CD8-positive, alpha-beta memory T cell (primary cell): ENCODE measurements at regions not wholly inside any gene's neighbourhood (a gene's known extent, or its start where the extent isn't known, plus 50 kb on each side); places are given as distances from the start of the nearest gene placed in this dataset.

Experiments used
- CTCF ChIA-PET: fragments of 350-600 bp; sonication (Branson Sonifier 250); formaldehyde crosslinking; loops from one replicate; lab custom pipeline; 2021; ENCODE audit warnings: antibody characterized with exemption; lab: Charles Lee
- POLR2A ChIA-PET: fragments of 350-600 bp; sonication (Branson Sonifier 250); formaldehyde crosslinking; loops from one replicate; lab custom pipeline; 2021; ENCODE audit warnings: antibody characterized with exemption; lab: Charles Lee
- DNase-seq, 5 donors: peaks; one replicate each; pipeline versions ENCODE4 v3.0.0 to v3.0.0-alpha.2; 2020 to 2022; ENCODE audit warnings: mixed read lengths in 1 of 5
- H3K27ac ChIP-seq: one replicate; pipeline ENCODE4 v1.7.0; 2013; ENCODE audit warnings: low read depth, mild to moderate bottlenecking, low read length, moderate library complexity
- H3K27me3 ChIP-seq: 2 replicates; pipeline ENCODE4 v1.7.0; 2013; ENCODE audit warnings: low read length, mild to moderate bottlenecking; ENCODE audit not compliant: insufficient read depth, poor library complexity, severe bottlenecking
- H3K36me3 ChIP-seq: 2 replicates; pipeline ENCODE4 v1.7.0; 2013; ENCODE audit warnings: mild to moderate bottlenecking, low read length, moderate library complexity; ENCODE audit not compliant: insufficient read depth
- H3K4me1 ChIP-seq: 2 replicates; pipeline ENCODE4 v1.7.0; 2013; ENCODE audit warnings: mild to moderate bottlenecking, low read length, moderate library complexity; ENCODE audit not compliant: insufficient read depth
- H3K4me3 ChIP-seq: 2 replicates; pipeline ENCODE4 v1.7.0; 2013; ENCODE audit warnings: mild to moderate bottlenecking, low read length
- H3K9me3 ChIP-seq: 2 replicates; pipeline ENCODE4 v1.7.0; 2013; ENCODE audit warnings: mild to moderate bottlenecking, low read length
- H3K27ac Mint-ChIP-seq, 8 donors: one replicate each; pipeline ENCODE4 v1.8.0; 2020 to 2021; ENCODE audit warnings: mixed read lengths in 8 of 8, mild to moderate bottlenecking in 6 of 8, inconsistent platforms in 3 of 8, moderate library complexity in 3 of 8
- H3K27me3 Mint-ChIP-seq, 2 donors: one replicate each; pipeline ENCODE4 v1.8.0; 2020 to 2021; ENCODE audit warnings: mixed read lengths in 2 of 2, mild to moderate bottlenecking in 1 of 2, moderate library complexity in 1 of 2
- H3K36me3 Mint-ChIP-seq, 3 donors: one replicate each; pipeline ENCODE4 v1.8.0; 2020 to 2021; ENCODE audit warnings: mixed read lengths in 3 of 3, inconsistent platforms in 1 of 3, mild to moderate bottlenecking in 1 of 3
- H3K4me1 Mint-ChIP-seq, 3 donors: one replicate each; pipeline ENCODE4 v1.8.0; 2020 to 2021; ENCODE audit warnings: mixed read lengths in 3 of 3, inconsistent platforms in 1 of 3, mild to moderate bottlenecking in 1 of 3
- H3K4me3 Mint-ChIP-seq, 7 donors: one replicate each; pipeline ENCODE4 v1.8.0; 2020 to 2021; ENCODE audit warnings: mixed read lengths in 7 of 7, mild to moderate bottlenecking in 6 of 7, moderate library complexity in 4 of 7, inconsistent platforms in 2 of 7
- H3K9me3 Mint-ChIP-seq, 5 donors: one replicate each; pipeline ENCODE4 v1.8.0; 2020 to 2022; ENCODE audit warnings: mixed read lengths in 5 of 5, mild to moderate bottlenecking in 3 of 5, moderate library complexity in 2 of 5, inconsistent platforms in 1 of 5

GRCh38 chr5:142479854-142480519 is 155.2 kb upstream of the SPRY4 start:
- ChIA-PET POLR2A (no interaction called here), CTCF (no interaction called here)
- H3K9me3 ChIP-seq = no peaks in the 10 kb centered on the region
- no peaks in the 10 kb centered on the region for H3K27me3 ChIP-seq
- no peak for DNase-seq
- no peaks in the 10 kb centered on the region for H3K4me1 Mint-ChIP-seq
- H3K9me3 Mint-ChIP-seq = peaks cover 2 to 20% (median 12%) of the 10 kb centered on the region in 5 donors
- peaks cover 0 to 17% (median 0%) of the 10 kb centered on the region in 3 donors for H3K36me3 Mint-ChIP-seq
- H3K27ac Mint-ChIP-seq = no peak overlapping the region
- H3K4me3 ChIP-seq = no peak overlapping the region
- H3K27me3 Mint-ChIP-seq = peaks cover 14 to 38% of the 10 kb centered on the region in 2 donors
- H3K27ac ChIP-seq = no peak overlapping the region
- H3K4me1 ChIP-seq = no peaks in the 10 kb centered on the region
- no peak overlapping the region for H3K4me3 Mint-ChIP-seq
- no peaks in the 10 kb centered on the region for H3K36me3 ChIP-seq

- no peak overlapping the region for H3K27ac ChIP-seq
- H3K4me3 Mint-ChIP-seq = no peak overlapping the region
- no peaks in the 10 kb centered on the region for H3K4me1 ChIP-seq
- H3K4me1 Mint-ChIP-seq = no peaks in the 10 kb centered on the region
- H3K27me3 Mint-ChIP-seq = peaks cover 13 to 32% of the 10 kb centered on the region in 2 donors
- no peaks in the 10 kb centered on the region for H3K9me3 ChIP-seq
- peak overlapping the region in 1 of 8 donors; percentile 21 for H3K27ac Mint-ChIP-seq
- no peaks in the 10 kb centered on the region for H3K36me3 ChIP-seq
- no peak for DNase-seq
- no peaks in the 10 kb centered on the region for H3K27me3 ChIP-seq
- H3K9me3 Mint-ChIP-seq = peaks cover 2 to 15% (median 8%) of the 10 kb centered on the region in 5 donors
- ChIA-PET POLR2A (no interaction called here), CTCF (no interaction called here)
- peaks cover 0 to 10% (median 0%) of the 10 kb centered on the region in 3 donors for H3K36me3 Mint-ChIP-seq
- no peak overlapping the region for H3K4me3 ChIP-seq
Observed at GRCh38 chr5:142479150-142479549, 154.3 kb upstream of the SPRY4 start.

GRCh38 chr5:142478113-142478512 is 153.3 kb upstream of the SPRY4 start:
- Mint-ChIP-seq H3K27ac (no peak overlapping the region), H3K4me3 (no peak overlapping the region), H3K4me1 (peaks cover 2 to 4% (median 3%) of the 10 kb centered on the region in 3 donors), H3K27me3 (peaks cover 10 to 25% of the 10 kb centered on the region in 2 donors), H3K9me3 (peaks cover 0 to 15% (median 8%) of the 10 kb centered on the region in 5 donors), H3K36me3 (peaks cover 0 to 8% (median 0%) of the 10 kb centered on the region in 3 donors)
- no peaks in the 10 kb centered on the region for H3K27me3 ChIP-seq
- H3K9me3 ChIP-seq = no peaks in the 10 kb centered on the region
- DNase-seq = no peak
- ChIA-PET POLR2A (no interaction called here), CTCF (no interaction called here)
- H3K27ac ChIP-seq = no peak overlapping the region
- H3K4me1 ChIP-seq = no peaks in the 10 kb centered on the region
- no peak overlapping the region for H3K4me3 ChIP-seq
- no peaks in the 10 kb centered on the region for H3K36me3 ChIP-seq

- no peak overlapping the region for H3K27ac ChIP-seq
- CTCF ChIA-PET = no interaction called here
- H3K4me3 Mint-ChIP-seq = no peak overlapping the region
Observed at GRCh38 chr5:142475102-142475513, 150.3 kb upstream of the SPRY4 start.

GRCh38 chr5:142474431-142475094 is 149.7 kb upstream of the SPRY4 start:
- POLR2A ChIA-PET = no interaction called here
- CTCF ChIA-PET = no interaction called here

More at GRCh38 chr5:142475102-142475513, 150.3 kb upstream of the SPRY4 start:
- POLR2A ChIA-PET = no interaction called here
- peaks cover 0 to 8% (median 0%) of the 10 kb centered on the region in 3 donors for H3K36me3 Mint-ChIP-seq
- peaks cover 13 to 20% (median 14%) of the 10 kb centered on the region in 3 donors for H3K4me1 Mint-ChIP-seq
- Histone ChIP-seq H3K4me3 (no peak overlapping the region), H3K4me1 (no peaks in the 10 kb centered on the region), H3K27me3 (no peaks in the 10 kb centered on the region), H3K36me3 (no peaks in the 10 kb centered on the region), H3K9me3 (no peaks in the 10 kb centered on the region)
- H3K27me3 Mint-ChIP-seq = peaks cover 10 to 22% of the 10 kb centered on the region in 2 donors
- peak overlapping the region in 2 of 8 donors; percentile 15 to 43 for H3K27ac Mint-ChIP-seq
- DNase-seq = no peak
- H3K9me3 Mint-ChIP-seq = peaks cover 0 to 15% (median 8%) of the 10 kb centered on the region in 5 donors

GRCh38 chr5:142473038-142473437 is 148.2 kb upstream of the SPRY4 start:
- ChIA-PET POLR2A (no interaction called here), CTCF (interaction anchor here (0.7 to 1.1 kb wide), 2 partner anchors 9 to 13 kb away, joined by 3 read pairs; no protein-coding TSS in a partner anchor)
- Mint-ChIP-seq H3K9me3 (no peaks in the 10 kb centered on the region), H3K4me1 (peaks cover 13 to 20% (median 14%) of the 10 kb centered on the region in 3 donors), H3K27ac (peak overlapping the region in 4 of 8 donors; percentile 20 to 85 (median 76)), H3K36me3 (no peaks in the 10 kb centered on the region), H3K27me3 (peaks cover 0 to 5% of the 10 kb centered on the region in 2 donors), H3K4me3 (no peak overlapping the region)
- Histone ChIP-seq H3K9me3 (no peaks in the 10 kb centered on the region), H3K27me3 (no peaks in the 10 kb centered on the region), H3K36me3 (no peaks in the 10 kb centered on the region), H3K4me1 (no peaks in the 10 kb centered on the region), H3K27ac (peak overlapping the region; percentile 14), H3K4me3 (no peak overlapping the region)
- DNase-seq = no peak

More at GRCh38 chr5:142474431-142475094, 149.7 kb upstream of the SPRY4 start:
- Mint-ChIP-seq H3K27ac (peak overlapping the region in 3 of 8 donors; percentile 2 to 15 (median 11)), H3K36me3 (peaks cover 0 to 5% (median 0%) of the 10 kb centered on the region in 3 donors), H3K4me1 (peaks cover 13 to 20% (median 14%) of the 10 kb centered on the region in 3 donors), H3K4me3 (no peak overlapping the region), H3K9me3 (peaks cover 0 to 10% (median 8%) of the 10 kb centered on the region in 5 donors), H3K27me3 (peaks cover 5 to 16% of the 10 kb centered on the region in 2 donors)
- DNase-seq = no peak
- H3K4me3 ChIP-seq = no peak overlapping the region
- H3K9me3 ChIP-seq = no peaks in the 10 kb centered on the region
- H3K27me3 ChIP-seq = no peaks in the 10 kb centered on the region
- H3K36me3 ChIP-seq = no peaks in the 10 kb centered on the region
- H3K4me1 ChIP-seq = no peaks in the 10 kb centered on the region
- H3K27ac ChIP-seq = no peak overlapping the region

- peak in 3 of 5 donors; percentile 20 to 58 (median 30) for DNase-seq
- peaks cover 0 to 5% of the 10 kb centered on the region in 2 donors for H3K27me3 Mint-ChIP-seq
- H3K9me3 Mint-ChIP-seq = no peaks in the 10 kb centered on the region
- Histone ChIP-seq H3K9me3 (no peaks in the 10 kb centered on the region), H3K27me3 (no peaks in the 10 kb centered on the region), H3K36me3 (no peaks in the 10 kb centered on the region), H3K4me3 (no peak overlapping the region), H3K27ac (peak overlapping the region; percentile 14), H3K4me1 (no peaks in the 10 kb centered on the region)
- no peaks in the 10 kb centered on the region for H3K36me3 Mint-ChIP-seq
- H3K4me1 Mint-ChIP-seq = peaks cover 13 to 20% (median 14%) of the 10 kb centered on the region in 3 donors
- CTCF ChIA-PET = interaction anchor here (1.1 kb wide), 1 partner anchor 9 kb away, joined by 3 read pairs; no protein-coding TSS in a partner anchor
- H3K27ac Mint-ChIP-seq = peak overlapping the region in 6 of 8 donors; percentile 15 to 68 (median 42)
- POLR2A ChIA-PET = no interaction called here
- H3K4me3 Mint-ChIP-seq = peak overlapping the region in 2 of 7 donors; percentile 33
Observed at GRCh38 chr5:142472306-142472951, 147.6 kb upstream of the SPRY4 start.
